HG03432 (cell line): ENCODE measurements at regions not wholly inside any gene's neighbourhood (a gene's known extent, or its start where the extent isn't known, plus 50 kb on each side); places are given as distances from the start of the nearest gene placed in this dataset.

Experiments
- ATAC-seq: cut with Tn5 transposase; IDR thresholded peaks from one replicate; pipeline ENCODE4 v1.9.1; 2021; ENCODE audit warnings: mild to moderate bottlenecking, moderate library complexity; ENCODE audit not compliant: unreplicated experiment

DNA sequence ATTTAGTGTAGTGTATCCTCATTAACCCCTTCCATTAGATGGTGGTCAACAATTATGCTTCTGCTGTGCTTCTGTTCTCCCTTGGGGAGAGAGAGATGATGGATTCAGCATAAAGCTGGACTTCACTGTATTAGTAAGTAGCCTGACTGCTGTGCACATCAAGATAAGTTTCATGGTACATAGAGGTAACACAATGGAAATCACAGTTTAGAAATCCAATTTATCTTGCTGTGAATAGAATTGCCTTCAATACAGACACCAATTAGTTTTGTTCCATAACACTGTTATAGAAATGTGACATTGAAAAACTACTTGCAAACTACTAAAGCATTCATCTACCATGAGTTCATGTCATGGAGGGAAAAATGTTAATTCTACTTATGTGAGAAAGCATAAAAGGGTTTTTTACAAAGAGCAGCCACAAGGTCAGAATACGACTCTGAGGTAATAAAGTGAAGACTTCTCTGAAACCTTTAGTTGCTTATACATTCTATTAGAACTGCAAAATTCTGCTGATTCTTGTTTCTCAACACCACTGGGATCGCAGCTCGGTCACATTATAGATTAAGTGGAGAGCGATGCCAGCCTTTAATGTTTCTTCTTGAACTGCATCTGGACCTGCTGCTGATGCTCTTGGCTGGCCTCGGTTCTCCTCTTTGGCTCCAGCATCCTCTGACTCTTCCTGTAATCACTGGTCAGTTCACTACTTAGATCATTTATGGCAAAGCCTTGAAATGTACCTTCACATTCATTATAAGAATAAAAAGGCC, 190.8 kb downstream of the ATP23 start:
- no peak for ATAC-seq

- no peak for ATAC-seq
These were observed 197.1 kb downstream of the ATP23 start for GRCh38 chr12:58138424-58138823.

DNA sequence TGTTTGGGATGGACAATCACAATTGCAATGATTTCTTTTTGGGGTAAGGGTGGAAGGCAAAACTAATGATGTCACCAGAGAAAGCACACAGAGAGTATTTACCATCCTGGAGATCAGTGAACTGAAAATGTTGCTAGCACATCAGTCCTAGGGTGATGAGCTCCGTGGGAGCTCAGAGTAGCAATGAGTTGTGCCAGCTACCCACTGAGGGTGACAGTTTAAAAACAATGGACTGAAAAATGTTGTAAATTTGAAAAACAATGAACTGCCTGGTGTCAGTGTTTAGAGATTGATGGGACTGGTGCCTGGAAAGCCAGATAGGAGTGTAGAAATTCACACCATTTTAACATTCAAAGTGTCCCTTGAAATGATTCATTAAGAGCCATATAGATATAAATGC, 198.5 kb downstream of the ATP23 start:
- no peak for ATAC-seq

- no peak for ATAC-seq
These were observed 199.0 kb downstream of the ATP23 start for GRCh38 chr12:58140395-58140794.

GRCh38 chr12:58142991-58143390, 201.6 kb downstream of the ATP23 start:
- ATAC-seq: no peak

- no peak for ATAC-seq
These were observed 202.2 kb downstream of the ATP23 start for GRCh38 chr12:58143498-58143995.

- no peak for ATAC-seq
These were observed 207.0 kb downstream of the ATP23 start for GRCh38 chr12:58148405-58148804.

- no peak for ATAC-seq
These were observed 207.6 kb downstream of the ATP23 start for GRCh38 chr12:58148976-58149375.

- ATAC-seq: no peak
These were observed 213.0 kb downstream of the ATP23 start for GRCh38 chr12:58154359-58154758.

DNA sequence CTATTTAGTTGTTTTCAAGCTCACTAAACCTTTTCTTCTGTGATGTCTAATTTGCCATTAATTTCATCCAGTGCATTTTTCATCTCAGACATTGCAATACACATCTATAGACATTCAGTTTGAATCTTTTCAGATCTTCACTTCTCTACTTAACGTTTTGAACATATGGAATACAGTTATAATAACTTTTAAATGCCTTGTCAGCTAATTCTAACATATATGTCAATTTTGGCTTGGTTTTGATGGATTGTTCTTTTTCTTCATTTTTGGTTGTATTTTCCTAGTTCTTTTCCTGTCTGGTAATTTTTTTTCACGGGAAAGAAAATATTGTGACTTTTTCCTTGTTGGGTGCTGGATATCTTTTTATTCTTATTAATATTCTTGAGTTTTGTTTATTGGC, 215.3 kb downstream of the ATP23 start:
- ATAC-seq: no peak

GRCh38 chr12:58159941-58160340, 218.6 kb downstream of the ATP23 start:
- ATAC-seq: no peak

GRCh38 chr12:58161773-58162172, 220.4 kb downstream of the ATP23 start:
- no peak for ATAC-seq

DNA sequence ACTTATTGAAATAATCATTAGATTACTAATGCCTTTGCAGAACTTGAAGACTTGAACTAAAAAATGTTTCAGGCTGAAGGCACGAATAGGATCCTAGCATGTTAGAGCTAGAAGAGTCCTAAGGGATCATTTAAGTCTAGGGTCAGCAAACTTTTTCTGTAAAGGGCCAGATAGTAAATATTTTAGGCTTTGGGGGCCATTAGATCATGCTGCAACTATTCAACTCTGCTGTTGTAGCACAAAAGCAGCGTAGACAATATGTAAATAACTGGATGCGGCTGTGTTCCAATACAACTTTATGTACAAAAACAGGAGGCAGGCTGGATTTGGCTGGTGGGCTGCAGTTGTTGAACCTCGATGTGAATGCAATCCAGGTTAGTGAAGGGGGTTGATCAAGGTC, 221.7 kb downstream of the ATP23 start:
- no peak for ATAC-seq

DNA sequence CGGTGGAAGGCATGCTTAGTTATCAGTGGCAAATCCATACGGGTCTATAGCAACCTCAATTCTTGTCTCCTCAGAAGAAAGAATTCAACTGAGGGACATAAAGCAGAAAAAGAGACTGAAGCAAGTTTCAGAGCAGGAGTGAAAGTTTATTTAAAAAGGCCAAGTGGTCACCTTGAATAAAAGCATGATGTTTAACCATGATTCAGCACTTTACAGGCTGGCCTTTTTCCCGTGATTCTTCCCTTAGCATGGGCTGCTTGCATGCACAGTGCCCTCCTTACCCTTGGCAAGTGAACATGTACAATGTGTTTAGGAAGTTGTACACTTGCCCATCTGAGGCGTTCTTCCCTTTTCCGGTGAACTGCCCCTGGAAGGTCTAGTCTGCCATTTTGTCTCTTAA, 225.3 kb downstream of the ATP23 start:
- no peak for ATAC-seq

DNA sequence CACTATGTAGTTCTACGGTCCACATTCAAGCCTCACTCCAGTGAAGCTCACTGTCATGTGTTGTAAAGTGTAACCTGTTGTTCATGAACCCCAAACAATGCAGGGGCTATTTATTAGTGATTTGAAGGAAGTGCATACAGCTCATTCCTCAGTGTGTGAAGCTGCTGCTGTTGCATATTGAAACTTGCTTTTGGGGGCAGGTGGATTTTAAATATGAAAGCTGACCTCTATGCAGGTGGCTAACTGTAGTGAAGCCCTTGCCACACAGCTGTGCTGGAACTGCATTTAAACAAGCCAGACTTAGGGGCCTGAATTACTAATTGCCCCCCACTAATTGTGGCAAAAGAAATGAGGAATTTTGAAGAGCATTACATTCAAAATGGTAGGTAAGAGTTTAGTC, 226.3 kb downstream of the ATP23 start:
- no peak for ATAC-seq

DNA sequence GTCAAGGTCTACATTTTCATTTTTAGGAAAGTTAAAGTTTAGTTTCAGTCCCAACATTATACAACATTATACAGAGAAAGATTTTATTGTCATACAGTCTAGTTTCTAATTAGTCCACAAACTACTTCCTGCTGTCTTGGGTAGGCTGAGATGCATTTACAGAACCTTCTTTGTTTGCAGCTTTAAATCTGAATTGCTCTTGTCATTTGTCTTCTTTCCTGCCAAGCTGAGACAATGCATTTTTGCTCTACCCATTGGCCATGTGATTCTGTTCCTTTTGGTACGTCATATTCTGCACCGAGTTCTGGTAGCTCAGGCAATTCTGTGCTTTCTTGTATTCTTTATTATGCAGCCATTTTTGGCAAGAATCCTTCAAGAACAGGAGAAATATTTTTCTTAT, 228.5 kb downstream of the ATP23 start:
- no peak for ATAC-seq

GRCh38 chr12:58171914-58172313, 230.5 kb downstream of the ATP23 start:
- no peak for ATAC-seq

- ATAC-seq: no peak
These were observed 231.2 kb downstream of the ATP23 start for GRCh38 chr12:58172433-58173073.

DNA sequence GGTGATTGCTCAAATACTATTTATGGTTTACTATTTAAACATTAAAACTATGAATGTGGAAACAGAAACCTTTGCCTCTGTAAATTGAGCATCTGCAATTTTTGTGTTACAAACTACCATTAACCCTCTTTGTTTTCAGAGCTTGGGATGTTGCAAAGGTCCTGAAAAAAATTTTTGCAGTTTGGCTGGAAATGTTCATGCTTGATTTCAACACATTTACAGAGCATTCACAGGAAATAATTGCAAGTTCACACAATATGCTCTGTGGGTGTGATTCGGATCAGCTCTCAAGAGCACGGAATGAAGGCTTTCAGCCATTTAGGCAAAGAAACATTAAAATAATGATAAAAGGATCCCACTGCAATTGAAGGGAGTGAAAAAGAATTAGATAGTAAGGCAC, 232.9 kb downstream of the ATP23 start:
- no peak for ATAC-seq

- ATAC-seq: no peak
These were observed 235.0 kb downstream of the ATP23 start for GRCh38 chr12:58176296-58176869.

DNA sequence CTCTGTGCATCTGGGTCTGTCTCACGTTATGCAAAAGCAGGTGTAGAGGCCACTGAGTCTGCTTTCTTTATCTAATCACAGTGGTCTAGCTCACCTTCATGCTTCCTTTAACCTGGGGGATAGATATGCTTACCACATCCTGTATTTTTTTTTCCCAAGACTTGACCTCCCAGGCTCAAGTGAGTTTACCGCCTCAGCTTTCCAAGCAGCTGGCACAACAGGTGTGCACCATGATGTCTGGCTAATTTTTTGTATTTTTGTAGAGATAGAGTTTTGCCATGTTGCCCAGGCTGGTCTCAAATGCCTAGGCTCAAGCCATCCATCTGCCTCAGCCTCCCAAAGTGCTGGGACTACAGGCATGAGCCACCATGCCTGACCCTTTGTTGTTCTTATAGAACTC, 236.0 kb downstream of the ATP23 start:
- ATAC-seq: no peak

DNA sequence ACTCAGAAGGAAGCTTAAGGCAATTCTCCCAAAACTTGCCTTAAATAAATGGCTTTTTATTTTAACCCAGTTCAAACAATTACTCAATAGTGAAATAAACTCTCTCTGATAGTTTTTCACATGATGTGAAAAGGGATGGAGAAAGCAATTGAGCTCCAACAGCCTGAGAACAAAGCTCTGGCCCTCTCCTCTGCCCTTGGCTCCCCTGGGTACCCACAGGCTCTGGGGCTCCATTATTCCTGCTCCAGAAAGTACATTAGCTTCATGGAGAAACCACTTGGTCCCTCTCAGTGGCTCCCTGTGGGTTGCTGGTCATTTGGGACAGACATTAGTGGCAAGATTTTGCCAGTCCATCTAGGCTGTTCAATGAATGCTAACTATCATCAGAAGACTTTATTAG, 242.8 kb downstream of the ATP23 start:
- ATAC-seq: no peak
